Endothelial cell of umbilical vein (primary cell): ENCODE measurements at regions not wholly inside any gene's neighbourhood (a gene's known extent, or its start where the extent isn't known, plus 50 kb on each side); places are given as distances from the start of the nearest gene placed in this dataset.

Experiments
- BruUV-seq: library from RNA; stranded (reverse); fragments of 400-500 nt; replicated peaks from 2 replicates; lab custom pipeline; 2021; lab: Mats Ljungman, UMichigan
- CTCF ChIA-PET: fragments of 300-600, 350-600 bp; sonication (Branson Sonifier 250); formaldehyde crosslinking; loops from one replicate; lab custom pipeline; 2021; ENCODE audit warnings: antibody characterized with exemption, inconsistent platforms; lab: Charles Lee
- POLR2A ChIA-PET: fragments of 300-600, 350-600 bp; sonication (Branson Sonifier 250); formaldehyde crosslinking; loops from one replicate; lab custom pipeline; 2021; ENCODE audit warnings: antibody characterized with exemption, inconsistent platforms; lab: Charles Lee
- DNase-seq: peaks from one replicate; pipeline ENCODE4 v3.0.0-alpha.2; 2011; ENCODE audit warnings: low read depth, low spot score
- FAIRE-seq: peaks from 2 replicates; lab custom pipeline; 2011; peaks lifted over from hg19 to GRCh38; lab: Jason Lieb, UNC
- H2AFZ ChIP-seq: 2 replicates; pipeline ENCODE4 v1.6.0; 2012; ENCODE audit warnings: low read depth, low read length, control low read depth, inconsistent platforms
- H3K27ac ChIP-seq: 2 replicates; pipeline ENCODE4 v1.5.1; 2011; ENCODE audit warnings: low read depth, mild to moderate bottlenecking, control low read depth, low read length, moderate library complexity; ENCODE audit not compliant: insufficient read depth
- H3K27me3 ChIP-seq, 2 experiments: 2 replicates each; pipeline versions ENCODE4 v1.6.0 to v1.6.1; 2011; ENCODE audit warnings: low read length in 2 of 2, mixed read lengths in 1 of 2; ENCODE audit not compliant: control insufficient read depth in 2 of 2, insufficient read depth in 2 of 2
- H3K36me3 ChIP-seq, 2 experiments: 2 replicates in 1 of 2; 3 replicates in 1 of 2; pipeline ENCODE4 v1.5.1; 2011; ENCODE audit warnings: low read length in 2 of 2, mild to moderate bottlenecking in 1 of 2, moderate library complexity in 1 of 2; ENCODE audit not compliant: control insufficient read depth in 2 of 2, insufficient read depth in 2 of 2; ENCODE audit errors: extremely low read depth in 1 of 2
- H3K4me1 ChIP-seq: 3 replicates; pipeline ENCODE4 v1.5.1; 2011; ENCODE audit warnings: mild to moderate bottlenecking, low read length; ENCODE audit not compliant: control insufficient read depth, insufficient read depth; ENCODE audit errors: extremely low read depth
- H3K4me2 ChIP-seq: 2 replicates; pipeline ENCODE4 v1.6.1; 2011; ENCODE audit warnings: low read length, control low read depth, mixed read lengths; ENCODE audit not compliant: insufficient read depth
- H3K4me3 ChIP-seq, 3 experiments: fragments of 200-600 bp in 1 of 3; sonication (generic), shearing (Covaris generic) in 1 of 3; replicated peaks in 1 of 3; 2 replicates each; pipeline ENCODE4 v1.5.1; 2011 to 2016; ENCODE audit warnings: control low read depth in 3 of 3, low read length in 3 of 3, mild to moderate bottlenecking in 2 of 3, inconsistent platforms in 1 of 3, low read depth in 1 of 3, moderate library complexity in 1 of 3; ENCODE audit not compliant: insufficient read depth in 1 of 3
- H3K79me2 ChIP-seq: 2 replicates; pipeline ENCODE4 v1.6.0; 2012; ENCODE audit warnings: low read length, inconsistent platforms; ENCODE audit not compliant: control insufficient read depth, insufficient read depth
- H3K9ac ChIP-seq: replicated peaks from 2 replicates; pipeline ENCODE3; 2011; ENCODE audit warnings: low read length, control low read depth; ENCODE audit not compliant: insufficient read depth; ENCODE audit errors: extremely low read depth
- H3K9me1 ChIP-seq: replicated peaks from 3 replicates; pipeline ENCODE4 v1.6.0; 2011; ENCODE audit warnings: mild to moderate bottlenecking, low read length; ENCODE audit not compliant: control insufficient read depth, insufficient read depth; ENCODE audit errors: extremely low read depth
- H3K9me3 ChIP-seq: replicated peaks from 2 replicates; pipeline ENCODE4 v1.5.1; 2012; ENCODE audit warnings: low read length, inconsistent platforms; ENCODE audit not compliant: control insufficient read depth, insufficient read depth
- H4K20me1 ChIP-seq: replicated peaks from 2 replicates; pipeline ENCODE3; 2011; ENCODE audit warnings: mild to moderate bottlenecking, low read length; ENCODE audit not compliant: control insufficient read depth, insufficient read depth; ENCODE audit errors: extremely low read depth
- CTCF ChIP-seq, 2 donors: IDR thresholded peaks; 1 replicate in 1 of 2; 2 replicates in 1 of 2; pipeline ENCODE4 v1.5.1; 2011; ENCODE audit warnings: low read length in 2 of 2, mild to moderate bottlenecking in 2 of 2, moderate library complexity in 2 of 2, control low read depth in 1 of 2, inconsistent platforms in 1 of 2, low read depth in 1 of 2; ENCODE audit not compliant: insufficient read depth in 1 of 2; ENCODE audit errors: extremely low read depth in 1 of 2
- EZH2 ChIP-seq: IDR thresholded peaks from 2 replicates; pipeline ENCODE4 v1.6.1; 2012; ENCODE audit warnings: borderline replicate concordance, low read depth, mild to moderate bottlenecking, moderate library complexity, low read length, inconsistent platforms; ENCODE audit not compliant: severe bottlenecking
- FOS ChIP-seq: IDR thresholded peaks from 2 replicates; pipeline ENCODE4 v1.6.1; 2011; ENCODE audit warnings: mild to moderate bottlenecking, low read length, moderate library complexity, borderline replicate concordance; ENCODE audit not compliant: insufficient read depth
- GATA2 ChIP-seq: IDR thresholded peaks from 2 replicates; pipeline ENCODE4 v1.7.0; 2011; ENCODE audit warnings: low read depth, mild to moderate bottlenecking, moderate library complexity, mixed read lengths, low read length; ENCODE audit not compliant: insufficient read length, insufficient read depth
- JUN ChIP-seq: IDR thresholded peaks from 2 replicates; pipeline ENCODE4 v1.6.1; 2011; ENCODE audit warnings: borderline replicate concordance, low read depth; ENCODE audit not compliant: insufficient read length, insufficient read depth
- MAX ChIP-seq: IDR thresholded peaks from 2 replicates; pipeline ENCODE4 v1.6.1; 2011; ENCODE audit not compliant: insufficient read depth, insufficient read length
- MYC ChIP-seq: IDR thresholded peaks from one replicate; pipeline ENCODE4 v1.6.1; 2011; ENCODE audit warnings: mild to moderate bottlenecking, low read depth, low read length
- POLR2A ChIP-seq: IDR thresholded peaks from 2 replicates; pipeline ENCODE4 v1.6.1; 2012; ENCODE audit warnings: low read depth, mild to moderate bottlenecking, control low read depth, low read length
- POLR2AphosphoS5 ChIP-seq: IDR thresholded peaks from 2 replicates; pipeline ENCODE4 v1.6.1; 2012; ENCODE audit warnings: low read depth, mild to moderate bottlenecking, control low read depth, low read length, moderate library complexity; ENCODE audit not compliant: insufficient read depth
- dilution Hi-C: fragments of 300-500 bp; cut with MboI; formaldehyde crosslinking; loops from one replicate; pipeline ENCODE4 v1.15.0; 2019; ENCODE audit warnings: low sequenced_read_pairs; ENCODE audit not compliant: extremely low pct_ligation_motif_present
- intact Hi-C: fragments of 100-400 bp; cut with micrococcal nuclease; formaldehyde crosslinking; loops from one replicate; pipeline ENCODE4 v1.10.0; 2022

GRCh38 chr7:41131956-41132355, 570.9 kb downstream of the INHBA start:
- Histone ChIP-seq H3K79me2 (no peaks in the 10 kb centered on the region), H3K9ac (no peak overlapping the region), H3K27me3 (no peaks in the 10 kb centered on the region), H3K4me2 (no peak overlapping the region), H3K36me3 (no peaks in the 10 kb centered on the region), H3K9me3 (no peaks in the 10 kb centered on the region), H4K20me1 (no peaks in the 10 kb centered on the region), H2AFZ (no peak overlapping the region), H3K9me1 (no peaks in the 10 kb centered on the region), H3K4me1 (no peaks in the 10 kb centered on the region), H3K27ac (no peak overlapping the region), H3K4me3 (no peak overlapping the region)
- no peak for FAIRE-seq
- intact Hi-C loops (no loop called here), dilution Hi-C loops (no loop called here)
- POLR2A ChIA-PET = no interaction called here
- TF ChIP-seq FOS (no peak), MAX (no peak), GATA2 (no peak), POLR2A (no peak), JUN (no peak)
- no TSS peak for BruUV-seq
- no peak for DNase-seq
- CTCF ChIA-PET = no interaction called here

- no TSS peak for BruUV-seq
- no peaks in the 10 kb centered on the region for H3K79me2 ChIP-seq
- dilution Hi-C loops (no loop called here), intact Hi-C loops (no loop called here)
- no peaks in the 10 kb centered on the region for H3K9me1 ChIP-seq
- no peak overlapping the region for H3K27ac ChIP-seq
- ChIA-PET POLR2A (no interaction called here), CTCF (no interaction called here)
- no peak for TF ChIP-seq MAX
- TF ChIP-seq CTCF (IDR thresholded peaks at IDR 0.05; ENCODE audit: extremely low read depth in 1 of 2, insufficient read depth in 1 of 2, low read depth in 1 of 2, low read length in 2 of 2) = no peak
- TF ChIP-seq MYC = no peak
- no peak for TF ChIP-seq EZH2
- no peak for TF ChIP-seq FOS
- no peak for TF ChIP-seq POLR2AphosphoS5
- TF ChIP-seq JUN = no peak
- TF ChIP-seq POLR2A = no peak
- TF ChIP-seq GATA2 = no peak
- H3K4me2 ChIP-seq = no peak overlapping the region
- H3K4me3 ChIP-seq = no peak overlapping the region
- no peak for FAIRE-seq
- no peaks in the 10 kb centered on the region for H3K36me3 ChIP-seq
- no peaks in the 10 kb centered on the region for H3K4me1 ChIP-seq
- H3K9ac ChIP-seq = no peak overlapping the region
- no peaks in the 10 kb centered on the region for H4K20me1 ChIP-seq
- H3K9me3 ChIP-seq = no peaks in the 10 kb centered on the region
- no peak for DNase-seq
- H2AFZ ChIP-seq = no peak overlapping the region
- no peaks in the 10 kb centered on the region for H3K27me3 ChIP-seq
These were observed 572.2 kb downstream of the INHBA start for GRCh38 chr7:41130561-41131236.
